HG03025 (cell line): ENCODE measurements at regions not wholly inside any gene's neighbourhood (a gene's known extent, or its start where the extent isn't known, plus 50 kb on each side); places are given as distances from the start of the nearest gene placed in this dataset.

Experiments
- ATAC-seq: cut with Tn5 transposase; IDR thresholded peaks from one replicate; pipeline ENCODE4 v1.9.1; 2021; ENCODE audit warnings: mild to moderate bottlenecking, moderate library complexity; ENCODE audit not compliant: unreplicated experiment, low FRiP score

- ATAC-seq = no peak
These were observed 970.4 kb upstream of the TMEM132C start for GRCh38 chr12:127296591-127296990.

GRCh38 chr12:127297327-127297726 lies 969.6 kb upstream of the TMEM132C start:
- no peak for ATAC-seq

GRCh38 chr12:127300075-127300474 lies 966.9 kb upstream of the TMEM132C start:
- ATAC-seq = no peak

- no peak for ATAC-seq
These were observed 966.2 kb upstream of the TMEM132C start for GRCh38 chr12:127300753-127301152.

- ATAC-seq = no peak
These were observed 965.1 kb upstream of the TMEM132C start for GRCh38 chr12:127301876-127302275.

- ATAC-seq = no peak
These were observed 961.9 kb upstream of the TMEM132C start for GRCh38 chr12:127304751-127305725.

GRCh38 chr12:127306604-127307215 lies 960.3 kb upstream of the TMEM132C start:
- no peak for ATAC-seq

GRCh38 chr12:127307528-127307927 lies 959.4 kb upstream of the TMEM132C start:
- no peak for ATAC-seq

GRCh38 chr12:127308148-127308547 lies 958.8 kb upstream of the TMEM132C start:
- ATAC-seq = no peak

GRCh38 chr12:127310548-127310947 lies 956.4 kb upstream of the TMEM132C start:
- ATAC-seq = no peak

GRCh38 chr12:127311720-127312364 lies 955.1 kb upstream of the TMEM132C start:
- ATAC-seq = no peak

GRCh38 chr12:127324681-127325080 lies 942.3 kb upstream of the TMEM132C start:
- no peak for ATAC-seq

GRCh38 chr12:127327986-127328385 lies 939.0 kb upstream of the TMEM132C start:
- no peak for ATAC-seq

GRCh38 chr12:127328867-127329266 lies 938.1 kb upstream of the TMEM132C start:
- no peak for ATAC-seq

- no peak for ATAC-seq
These were observed 932.6 kb upstream of the TMEM132C start for GRCh38 chr12:127334365-127334764.

GRCh38 chr12:127334912-127335644 lies 931.9 kb upstream of the TMEM132C start:
- ATAC-seq = no peak

GRCh38 chr12:127336416-127336815 lies 930.6 kb upstream of the TMEM132C start:
- no peak for ATAC-seq

GRCh38 chr12:127339065-127339464 lies 927.9 kb upstream of the TMEM132C start:
- ATAC-seq = no peak

- no peak for ATAC-seq
These were observed 926.6 kb upstream of the TMEM132C start for GRCh38 chr12:127340381-127340780.

GRCh38 chr12:127342861-127343260 lies 924.1 kb upstream of the TMEM132C start:
- ATAC-seq = no peak

GRCh38 chr12:127343940-127344339 lies 923.0 kb upstream of the TMEM132C start:
- no peak for ATAC-seq
